HepG2 (cell line): ENCODE measurements at regions not wholly inside any gene's neighbourhood (a gene's known extent, or its start where the extent isn't known, plus 50 kb on each side); places are given as distances from the start of the nearest gene placed in this dataset.

Experiments used
- ATAC-seq: fragments of 200-7000 bp; cut with Tn5 transposase; 3 replicates; pipeline ENCODE4 v1.9.1; 2020; ENCODE audit warnings: mild to moderate bottlenecking, moderate library complexity
- BruUV-seq: library from RNA; stranded (reverse); fragments of 400-500 nt; replicated peaks from 2 replicates; lab custom pipeline; 2021; lab: Mats Ljungman, UMichigan
- CTCF ChIA-PET: fragments of 300-600 bp; formaldehyde crosslinking; extraction: SDS; loops from one replicate; lab custom pipeline; 2021; ENCODE audit warnings: low total read pairs, inconsistent platforms, low intra/inter-chr PET ratio; lab: Yijun Ruan, JAX
- POLR2A ChIA-PET: fragments of 350-600 bp; sonication (Branson Sonifier 250); formaldehyde crosslinking; loops from one replicate; lab custom pipeline; 2020; ENCODE audit warnings: antibody characterized with exemption, inconsistent platforms; lab: Yijun Ruan, JAX
- DNase-seq: peaks from one replicate; pipeline ENCODE4 v3.0.0-alpha.2; 2015; ENCODE audit warnings: low spot score
- FAIRE-seq: peaks from 3 replicates; lab custom pipeline; 2011; peaks lifted over from hg19 to GRCh38; lab: Jason Lieb, UNC
- H2AFZ ChIP-seq: one replicate; pipeline ENCODE4 v1.6.1; 2011; ENCODE audit warnings: low read length, inconsistent platforms
- H3K27ac ChIP-seq: fragments of 300-600 bp; 3 replicates; pipeline ENCODE4 v1.8.0; 2011; ENCODE audit warnings: mixed run types, mild to moderate bottlenecking, mixed read lengths, low read length, inconsistent platforms; ENCODE audit not compliant: insufficient read depth; ENCODE audit errors: extremely low read length
- H3K27me3 ChIP-seq, 2 experiments: fragments of 200-600 bp in 1 of 2; 2 replicates in 1 of 2; 3 replicates in 1 of 2; pipeline versions ENCODE4 v1.6.0 to v1.8.0; 2011; ENCODE audit warnings: low read length in 2 of 2, mild to moderate bottlenecking in 2 of 2, moderate library complexity in 2 of 2, inconsistent platforms in 1 of 2; ENCODE audit not compliant: insufficient read depth in 2 of 2, control insufficient read depth in 1 of 2
- H3K36me3 ChIP-seq, 2 experiments: fragments of 200-600 bp in 1 of 2; replicated peaks in 1 of 2; 2 replicates in 1 of 2; 3 replicates in 1 of 2; pipeline versions ENCODE4 v1.5.1 to v1.8.0; 2011; ENCODE audit warnings: low read length in 2 of 2, inconsistent platforms in 1 of 2; ENCODE audit not compliant: insufficient read depth in 2 of 2, control insufficient read depth in 1 of 2
- H3K4me1 ChIP-seq: 2 replicates; pipeline ENCODE4 v1.5.1; 2012; ENCODE audit warnings: low read length, inconsistent platforms; ENCODE audit not compliant: insufficient read depth
- H3K4me2 ChIP-seq: 2 replicates; pipeline ENCODE4 v1.6.0; 2011; ENCODE audit warnings: low read depth, low read length, inconsistent platforms
- H3K4me3 ChIP-seq, 3 experiments: fragments of 200-600 bp in 1 of 3; sonication (generic), shearing (Covaris generic) in 1 of 3; replicated peaks in 1 of 3; 2 replicates each; pipeline ENCODE4 v1.5.1; 2011 to 2016; ENCODE audit warnings: low read length in 3 of 3, inconsistent platforms in 2 of 3, low read depth in 2 of 3, mild to moderate bottlenecking in 2 of 3, control low read depth in 1 of 3, mixed read lengths in 1 of 3; ENCODE audit not compliant: insufficient read depth in 1 of 3
- H3K79me2 ChIP-seq: one replicate; pipeline ENCODE4 v1.6.1; 2011; ENCODE audit warnings: low read length, inconsistent platforms; ENCODE audit not compliant: insufficient read depth
- H3K9ac ChIP-seq: 2 replicates; pipeline ENCODE4 v1.6.0; 2011; ENCODE audit warnings: mild to moderate bottlenecking, low read depth, low read length, inconsistent platforms; ENCODE audit not compliant: insufficient read depth
- H3K9me3 ChIP-seq: 2 replicates; pipeline ENCODE4 v1.5.1; 2012; ENCODE audit warnings: mild to moderate bottlenecking, low read length
- H4K20me1 ChIP-seq: 2 replicates; pipeline ENCODE4 v1.6.0; 2011; ENCODE audit warnings: inconsistent platforms, mild to moderate bottlenecking, low read length, moderate library complexity; ENCODE audit not compliant: insufficient read depth
- EHMT2 ChIP-seq: fragments of 200-600 bp; sonication (generic); IDR thresholded peaks from 2 replicates; pipeline ENCODE4 v1.7.0; 2017; ENCODE audit warnings: antibody characterized with exemption, low read depth, low read length, borderline replicate concordance
- HNF4A ChIP-seq: sonication (generic); formaldehyde crosslinking; IDR thresholded peaks from 2 replicates; pipeline ENCODE4 v1.4.0; 2020; ENCODE audit warnings: missing genetic modification reagents
- IRX3 ChIP-seq: sonication (generic); formaldehyde crosslinking; IDR thresholded peaks from 2 replicates; pipeline ENCODE4 v1.8.1; 2023; ENCODE audit warnings: mild to moderate bottlenecking, low read depth, missing genetic modification reagents, borderline replicate concordance
- ISL2 ChIP-seq: sonication (generic); formaldehyde crosslinking; IDR thresholded peaks from 2 replicates; pipeline ENCODE4 v1.5.0; 2020; ENCODE audit warnings: missing genetic modification reagents
- JUND ChIP-seq: sonication (generic); formaldehyde crosslinking; IDR thresholded peaks from 2 replicates; pipeline ENCODE4 v1.8.0; 2022; ENCODE audit warnings: mild to moderate bottlenecking, missing genetic modification reagents
- PAWR ChIP-seq: sonication (generic); formaldehyde crosslinking; IDR thresholded peaks from 2 replicates; pipeline ENCODE4 v1.4.0; 2020; ENCODE audit warnings: missing genetic modification reagents, mild to moderate bottlenecking, borderline replicate concordance
- PBX2 ChIP-seq: IDR thresholded peaks from 2 replicates; pipeline ENCODE4 v1.6.1; 2016; ENCODE audit warnings: control low read depth
- RCOR2 ChIP-seq: IDR thresholded peaks from 2 replicates; pipeline ENCODE4 v1.6.1; 2016; ENCODE audit warnings: missing biosample characterization, missing genetic modification reagents
- YEATS2 ChIP-seq: sonication (generic); formaldehyde crosslinking; IDR thresholded peaks from 2 replicates; pipeline ENCODE4 v1.4.0; 2020; ENCODE audit warnings: missing genetic modification reagents, borderline replicate concordance
- ZNF550 ChIP-seq: sonication (generic); formaldehyde crosslinking; IDR thresholded peaks from 2 replicates; pipeline ENCODE4 v1.4.0; 2020; ENCODE audit warnings: mild to moderate bottlenecking, missing genetic modification reagents, borderline replicate concordance
- ZNF609 ChIP-seq: sonication (generic); formaldehyde crosslinking; IDR thresholded peaks from 2 replicates; pipeline ENCODE4 v1.4.0; 2020; ENCODE audit warnings: mild to moderate bottlenecking, missing genetic modification reagents, borderline replicate concordance
- ZNF614 ChIP-seq: IDR thresholded peaks from 2 replicates; pipeline ENCODE4 v1.6.1; 2018; ENCODE audit warnings: missing biosample characterization, missing genetic modification reagents, inconsistent platforms, borderline replicate concordance
- WGBS: methylation state at CpG from one replicate; pipeline ENCODE4 v1.1.6; 2017; ENCODE audit warnings: low lambda C conversion rate; 5-methylcytosine and 5-hydroxymethylcytosine counted together
- in situ Hi-C: cut with HindIII; loops from 2 replicates; pipeline ENCODE4 v1.10.0; 2017; ENCODE audit warnings: low pct_unique_long_range_greater_than_20kb; ENCODE audit not compliant: extremely low pct_ligation_motif_present
- intact Hi-C: fragments of 100-400 bp; cut with micrococcal nuclease; formaldehyde crosslinking; loops from one replicate; pipeline ENCODE4 v1.10.0; 2022; ENCODE audit not compliant: unreplicated experiment
- TF ChIP-seq, protein P1 (sequence below): sonication (generic); formaldehyde crosslinking; IDR thresholded peaks from 2 replicates; pipeline ENCODE4 v1.5.0; 2020; ENCODE audit warnings: missing genetic modification reagents
- TF ChIP-seq, protein P2 (sequence below): sonication (generic); formaldehyde crosslinking; IDR thresholded peaks from 2 replicates; pipeline ENCODE4 v1.4.0; 2020; ENCODE audit warnings: missing genetic modification reagents

DNA sequence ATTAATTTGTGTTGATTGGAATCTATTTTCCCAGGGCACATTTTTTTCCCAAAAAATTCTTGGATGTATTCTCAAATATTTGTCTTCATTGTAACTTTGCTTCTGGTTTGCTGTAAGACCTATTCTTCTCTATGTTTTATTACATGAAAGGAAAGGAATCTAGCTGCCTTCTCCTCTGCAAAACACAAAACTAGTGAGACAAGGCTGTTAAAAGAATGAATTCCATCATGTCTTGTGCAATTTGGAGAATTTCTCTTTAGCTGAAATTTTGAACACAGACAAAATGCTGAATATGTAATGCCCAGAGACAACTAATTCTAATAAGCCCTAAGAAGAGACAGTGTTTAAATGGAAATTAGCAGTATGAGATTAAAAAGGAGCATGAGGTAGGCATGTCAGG, 275.9 kb downstream of the CDH20 start (continued):
- TF ChIP-seq, protein P1, sequence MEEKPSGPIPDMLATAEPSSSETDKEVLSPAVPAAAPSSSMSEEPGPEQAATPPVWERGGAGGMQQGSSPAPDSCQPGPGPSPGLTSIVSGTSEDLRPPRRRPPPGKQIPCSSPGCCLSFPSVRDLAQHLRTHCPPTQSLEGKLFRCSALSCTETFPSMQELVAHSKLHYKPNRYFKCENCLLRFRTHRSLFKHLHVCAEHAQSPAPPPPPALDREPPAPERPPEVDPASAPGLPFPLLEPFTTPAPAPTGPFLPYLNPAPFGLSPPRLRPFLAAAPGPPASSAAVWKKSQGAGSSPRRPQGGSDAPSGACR (CRISPR knock-in tag), result no peak
- no peak for TF ChIP-seq ZNF550

GRCh38 chr18:61608316-61608715, 275.1 kb downstream of the CDH20 start:
- intact Hi-C loops, result no loop called here
- in situ Hi-C loops, result no loop called here
- CTCF ChIA-PET, result no interaction called here
- no peak overlapping the region for H3K9ac ChIP-seq
- H3K4me1 ChIP-seq, result no peaks in the 10 kb centered on the region
- POLR2A ChIA-PET, result no interaction called here
- no peak overlapping the region for H3K4me2 ChIP-seq
- H3K27me3 ChIP-seq, result no peaks in the 10 kb centered on the region
- H3K79me2 ChIP-seq, result no peaks in the 10 kb centered on the region
- H4K20me1 ChIP-seq, result no peaks in the 10 kb centered on the region
- no peak overlapping the region for H3K4me3 ChIP-seq
- H2AFZ ChIP-seq, result no peak overlapping the region
- FAIRE-seq (no peak), DNase-seq (no peak), ATAC-seq (no peak)
- H3K36me3 ChIP-seq, result no peaks in the 10 kb centered on the region
- H3K9me3 ChIP-seq, result no peaks in the 10 kb centered on the region
- no peak overlapping the region for H3K27ac ChIP-seq
- no TSS peak for BruUV-seq
- WGBS, result 0% methylated on average over 1 of the region's 1 CpG
- TF ChIP-seq ZNF614, result no peak
- no peak for TF ChIP-seq RCOR2
- no peak for TF ChIP-seq ISL2
- no peak for TF ChIP-seq ZNF609 (CRISPR knock-in tag)
- no peak for TF ChIP-seq YEATS2
- no peak for TF ChIP-seq PAWR (CRISPR knock-in tag)
- no peak for TF ChIP-seq HNF4A (CRISPR knock-in tag)
- no peak for TF ChIP-seq EHMT2
- no peak for TF ChIP-seq IRX3 (CRISPR knock-in tag)
- no peak for TF ChIP-seq PBX2 (CRISPR knock-in tag)
- TF ChIP-seq JUND (CRISPR knock-in tag), result no peak
- TF ChIP-seq, protein P2, sequence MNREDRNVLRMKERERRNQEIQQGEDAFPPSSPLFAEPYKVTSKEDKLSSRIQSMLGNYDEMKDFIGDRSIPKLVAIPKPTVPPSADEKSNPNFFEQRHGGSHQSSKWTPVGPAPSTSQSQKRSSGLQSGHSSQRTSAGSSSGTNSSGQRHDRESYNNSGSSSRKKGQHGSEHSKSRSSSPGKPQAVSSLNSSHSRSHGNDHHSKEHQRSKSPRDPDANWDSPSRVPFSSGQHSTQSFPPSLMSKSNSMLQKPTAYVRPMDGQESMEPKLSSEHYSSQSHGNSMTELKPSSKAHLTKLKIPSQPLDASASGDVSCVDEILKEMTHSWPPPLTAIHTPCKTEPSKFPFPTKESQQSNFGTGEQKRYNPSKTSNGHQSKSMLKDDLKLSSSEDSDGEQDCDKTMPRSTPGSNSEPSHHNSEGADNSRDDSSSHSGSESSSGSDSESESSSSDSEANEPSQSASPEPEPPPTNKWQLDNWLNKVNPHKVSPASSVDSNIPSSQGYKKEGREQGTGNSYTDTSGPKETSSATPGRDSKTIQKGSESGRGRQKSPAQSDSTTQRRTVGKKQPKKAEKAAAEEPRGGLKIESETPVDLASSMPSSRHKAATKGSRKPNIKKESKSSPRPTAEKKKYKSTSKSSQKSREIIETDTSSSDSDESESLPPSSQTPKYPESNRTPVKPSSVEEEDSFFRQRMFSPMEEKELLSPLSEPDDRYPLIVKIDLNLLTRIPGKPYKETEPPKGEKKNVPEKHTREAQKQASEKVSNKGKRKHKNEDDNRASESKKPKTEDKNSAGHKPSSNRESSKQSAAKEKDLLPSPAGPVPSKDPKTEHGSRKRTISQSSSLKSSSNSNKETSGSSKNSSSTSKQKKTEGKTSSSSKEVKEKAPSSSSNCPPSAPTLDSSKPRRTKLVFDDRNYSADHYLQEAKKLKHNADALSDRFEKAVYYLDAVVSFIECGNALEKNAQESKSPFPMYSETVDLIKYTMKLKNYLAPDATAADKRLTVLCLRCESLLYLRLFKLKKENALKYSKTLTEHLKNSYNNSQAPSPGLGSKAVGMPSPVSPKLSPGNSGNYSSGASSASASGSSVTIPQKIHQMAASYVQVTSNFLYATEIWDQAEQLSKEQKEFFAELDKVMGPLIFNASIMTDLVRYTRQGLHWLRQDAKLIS (CRISPR knock-in tag), result no peak
